HepG2 (cell line): ENCODE measurements at regions not wholly inside any gene's neighbourhood (a gene's known extent, or its start where the extent isn't known, plus 50 kb on each side); places are given as distances from the start of the nearest gene placed in this dataset.

Source experiments
- ATAC-seq: fragments of 200-7000 bp; cut with Tn5 transposase; 3 replicates; pipeline ENCODE4 v1.9.1; 2020; ENCODE audit warnings: mild to moderate bottlenecking, moderate library complexity
- BruUV-seq: library from RNA; stranded (reverse); fragments of 400-500 nt; replicated peaks from 2 replicates; lab custom pipeline; 2021; lab: Mats Ljungman, UMichigan
- CTCF ChIA-PET: fragments of 300-600 bp; formaldehyde crosslinking; extraction: SDS; loops from one replicate; lab custom pipeline; 2021; ENCODE audit warnings: low total read pairs, inconsistent platforms, low intra/inter-chr PET ratio; lab: Yijun Ruan, JAX
- POLR2A ChIA-PET: fragments of 350-600 bp; sonication (Branson Sonifier 250); formaldehyde crosslinking; loops from one replicate; lab custom pipeline; 2020; ENCODE audit warnings: antibody characterized with exemption, inconsistent platforms; lab: Yijun Ruan, JAX
- DNase-seq: peaks from one replicate; pipeline ENCODE4 v3.0.0-alpha.2; 2015; ENCODE audit warnings: low spot score
- FAIRE-seq: peaks from 3 replicates; lab custom pipeline; 2011; peaks lifted over from hg19 to GRCh38; lab: Jason Lieb, UNC
- H2AFZ ChIP-seq: one replicate; pipeline ENCODE4 v1.6.1; 2011; ENCODE audit warnings: low read length, inconsistent platforms
- H3K27ac ChIP-seq: fragments of 300-600 bp; 3 replicates; pipeline ENCODE4 v1.8.0; 2011; ENCODE audit warnings: mixed run types, mild to moderate bottlenecking, mixed read lengths, low read length, inconsistent platforms; ENCODE audit not compliant: insufficient read depth; ENCODE audit errors: extremely low read length
- H3K27me3 ChIP-seq, 2 experiments: fragments of 200-600 bp in 1 of 2; 2 replicates in 1 of 2; 3 replicates in 1 of 2; pipeline versions ENCODE4 v1.6.0 to v1.8.0; 2011; ENCODE audit warnings: low read length in 2 of 2, mild to moderate bottlenecking in 2 of 2, moderate library complexity in 2 of 2, inconsistent platforms in 1 of 2; ENCODE audit not compliant: insufficient read depth in 2 of 2, control insufficient read depth in 1 of 2
- H3K36me3 ChIP-seq, 2 experiments: fragments of 200-600 bp in 1 of 2; replicated peaks in 1 of 2; 2 replicates in 1 of 2; 3 replicates in 1 of 2; pipeline versions ENCODE4 v1.5.1 to v1.8.0; 2011; ENCODE audit warnings: low read length in 2 of 2, inconsistent platforms in 1 of 2; ENCODE audit not compliant: insufficient read depth in 2 of 2, control insufficient read depth in 1 of 2
- H3K4me1 ChIP-seq: 2 replicates; pipeline ENCODE4 v1.5.1; 2012; ENCODE audit warnings: low read length, inconsistent platforms; ENCODE audit not compliant: insufficient read depth
- H3K4me2 ChIP-seq: 2 replicates; pipeline ENCODE4 v1.6.0; 2011; ENCODE audit warnings: low read depth, low read length, inconsistent platforms
- H3K4me3 ChIP-seq, 3 experiments: fragments of 200-600 bp in 1 of 3; sonication (generic), shearing (Covaris generic) in 1 of 3; replicated peaks in 1 of 3; 2 replicates each; pipeline ENCODE4 v1.5.1; 2011 to 2016; ENCODE audit warnings: low read length in 3 of 3, inconsistent platforms in 2 of 3, low read depth in 2 of 3, mild to moderate bottlenecking in 2 of 3, control low read depth in 1 of 3, mixed read lengths in 1 of 3; ENCODE audit not compliant: insufficient read depth in 1 of 3
- H3K79me2 ChIP-seq: one replicate; pipeline ENCODE4 v1.6.1; 2011; ENCODE audit warnings: low read length, inconsistent platforms; ENCODE audit not compliant: insufficient read depth
- H3K9ac ChIP-seq: 2 replicates; pipeline ENCODE4 v1.6.0; 2011; ENCODE audit warnings: mild to moderate bottlenecking, low read depth, low read length, inconsistent platforms; ENCODE audit not compliant: insufficient read depth
- H3K9me3 ChIP-seq: 2 replicates; pipeline ENCODE4 v1.5.1; 2012; ENCODE audit warnings: mild to moderate bottlenecking, low read length
- H4K20me1 ChIP-seq: 2 replicates; pipeline ENCODE4 v1.6.0; 2011; ENCODE audit warnings: inconsistent platforms, mild to moderate bottlenecking, low read length, moderate library complexity; ENCODE audit not compliant: insufficient read depth
- BRD4 ChIP-seq: sonication (generic); formaldehyde crosslinking; IDR thresholded peaks from 2 replicates; pipeline ENCODE4 v1.4.0; 2020; ENCODE audit warnings: missing genetic modification reagents
- EZH2 ChIP-seq: conservative IDR thresholded peaks from 2 replicates; pipeline ENCODE4 v1.6.1; 2012; ENCODE audit warnings: mild to moderate bottlenecking, low read depth, low read length, moderate library complexity
- FIP1L1 ChIP-seq: fragments of 200-400 bp; formaldehyde crosslinking; IDR thresholded peaks from 2 replicates; pipeline ENCODE4 v1.6.1; 2018; ENCODE audit warnings: low read depth, mild to moderate bottlenecking, low read length, moderate library complexity, borderline replicate concordance; ENCODE audit not compliant: insufficient read depth
- NCOR1 ChIP-seq: fragments of 200-600 bp; sonication (generic); IDR thresholded peaks from 2 replicates; pipeline ENCODE4 v1.7.0; 2017; ENCODE audit warnings: antibody characterized with exemption, low read length, borderline replicate concordance
- SIN3B ChIP-seq: fragments of 150-350 bp; IDR thresholded peaks from 2 replicates; pipeline ENCODE4 v1.6.1; 2014; ENCODE audit warnings: low read length
- SNAPC2 ChIP-seq: sonication (generic); formaldehyde crosslinking; IDR thresholded peaks from 2 replicates; pipeline ENCODE4 v1.8.1; 2022; ENCODE audit warnings: mild to moderate bottlenecking, missing genetic modification reagents
- SUZ12 ChIP-seq: fragments of 150-350 bp; IDR thresholded peaks from 2 replicates; pipeline ENCODE4 v1.6.1; 2014; ENCODE audit warnings: low read depth, low read length
- ZBTB8A ChIP-seq: sonication (generic); formaldehyde crosslinking; IDR thresholded peaks from 2 replicates; pipeline ENCODE4 v1.4.0; 2020; ENCODE audit warnings: mild to moderate bottlenecking, low read depth, missing genetic modification reagents, borderline replicate concordance
- ZNF143 ChIP-seq: sonication (generic); formaldehyde crosslinking; IDR thresholded peaks from 2 replicates; pipeline ENCODE4 v1.4.0; 2020; ENCODE audit warnings: missing genetic modification reagents
- ZZZ3 ChIP-seq: sonication (generic); formaldehyde crosslinking; IDR thresholded peaks from 2 replicates; pipeline ENCODE4 v1.4.0; 2020; ENCODE audit warnings: missing genetic modification reagents, mild to moderate bottlenecking, borderline replicate concordance
- WGBS: methylation state at CpG from one replicate; pipeline ENCODE4 v1.1.6; 2017; ENCODE audit warnings: low lambda C conversion rate; 5-methylcytosine and 5-hydroxymethylcytosine counted together
- in situ Hi-C: cut with HindIII; loops from 2 replicates; pipeline ENCODE4 v1.10.0; 2017; ENCODE audit warnings: low pct_unique_long_range_greater_than_20kb; ENCODE audit not compliant: extremely low pct_ligation_motif_present
- intact Hi-C: fragments of 100-400 bp; cut with micrococcal nuclease; formaldehyde crosslinking; loops from one replicate; pipeline ENCODE4 v1.10.0; 2022; ENCODE audit not compliant: unreplicated experiment
- TF ChIP-seq, protein P1 (sequence below), 2 experiments: sonication (generic) in 1 of 2; formaldehyde crosslinking in 1 of 2; IDR thresholded peaks; 2 replicates each; pipeline versions ENCODE4 v1.5.1 to v1.6.1; 2011 to 2020; ENCODE audit warnings: borderline replicate concordance in 1 of 2, low read depth in 1 of 2, low read length in 1 of 2, mild to moderate bottlenecking in 1 of 2, missing genetic modification reagents in 1 of 2, moderate library complexity in 1 of 2
- TF ChIP-seq, protein P2 (sequence below): sonication (generic); formaldehyde crosslinking; IDR thresholded peaks from 2 replicates; pipeline ENCODE4 v1.5.1; 2020; ENCODE audit warnings: mild to moderate bottlenecking, missing genetic modification reagents
- TF ChIP-seq, protein P3 (sequence below): sonication (generic); formaldehyde crosslinking; IDR thresholded peaks from 2 replicates; pipeline ENCODE4 v1.5.0; 2020; ENCODE audit warnings: missing genetic modification reagents, mild to moderate bottlenecking, borderline replicate concordance
- TF ChIP-seq, protein P4 (sequence below): sonication (generic); formaldehyde crosslinking; IDR thresholded peaks from 2 replicates; pipeline ENCODE4 v1.8.1; 2023; ENCODE audit warnings: mild to moderate bottlenecking, inconsistent platforms, moderate library complexity, missing genetic modification reagents, borderline replicate concordance
- TF ChIP-seq, protein P5 (sequence below): sonication (generic); formaldehyde crosslinking; IDR thresholded peaks from 2 replicates; pipeline ENCODE4 v1.8.1; 2023; ENCODE audit warnings: mild to moderate bottlenecking, missing genetic modification reagents

DNA sequence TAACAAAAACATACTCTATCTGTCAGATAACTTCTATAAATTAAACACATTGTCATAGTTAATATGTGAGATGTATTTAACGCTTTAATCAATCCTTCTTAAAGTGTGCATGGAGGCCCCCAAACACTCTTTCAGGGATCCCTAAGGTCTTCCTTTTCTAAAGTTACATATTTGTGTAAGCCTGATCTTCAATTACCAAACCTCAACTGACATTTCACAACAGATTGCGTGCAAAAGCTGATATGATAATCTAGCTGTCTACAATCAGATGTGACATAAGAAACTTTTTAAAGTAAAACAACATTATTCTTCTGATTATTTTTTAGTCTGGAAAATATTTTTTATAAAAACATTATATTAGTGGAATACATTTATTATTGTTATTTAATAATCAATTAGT, 1850.4 kb downstream of the OLFM4 start (continued):
- TF ChIP-seq, protein P1, sequence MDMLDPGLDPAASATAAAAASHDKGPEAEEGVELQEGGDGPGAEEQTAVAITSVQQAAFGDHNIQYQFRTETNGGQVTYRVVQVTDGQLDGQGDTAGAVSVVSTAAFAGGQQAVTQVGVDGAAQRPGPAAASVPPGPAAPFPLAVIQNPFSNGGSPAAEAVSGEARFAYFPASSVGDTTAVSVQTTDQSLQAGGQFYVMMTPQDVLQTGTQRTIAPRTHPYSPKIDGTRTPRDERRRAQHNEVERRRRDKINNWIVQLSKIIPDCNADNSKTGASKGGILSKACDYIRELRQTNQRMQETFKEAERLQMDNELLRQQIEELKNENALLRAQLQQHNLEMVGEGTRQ (IDR thresholded peaks at IDR 0.05; ENCODE audit: low read depth, low read length): no peak
- TF ChIP-seq, protein P1 (CRISPR knock-in tag; IDR thresholded peaks at IDR 0.05; ENCODE audit: borderline replicate concordance): no peak
- TF ChIP-seq, protein P2, sequence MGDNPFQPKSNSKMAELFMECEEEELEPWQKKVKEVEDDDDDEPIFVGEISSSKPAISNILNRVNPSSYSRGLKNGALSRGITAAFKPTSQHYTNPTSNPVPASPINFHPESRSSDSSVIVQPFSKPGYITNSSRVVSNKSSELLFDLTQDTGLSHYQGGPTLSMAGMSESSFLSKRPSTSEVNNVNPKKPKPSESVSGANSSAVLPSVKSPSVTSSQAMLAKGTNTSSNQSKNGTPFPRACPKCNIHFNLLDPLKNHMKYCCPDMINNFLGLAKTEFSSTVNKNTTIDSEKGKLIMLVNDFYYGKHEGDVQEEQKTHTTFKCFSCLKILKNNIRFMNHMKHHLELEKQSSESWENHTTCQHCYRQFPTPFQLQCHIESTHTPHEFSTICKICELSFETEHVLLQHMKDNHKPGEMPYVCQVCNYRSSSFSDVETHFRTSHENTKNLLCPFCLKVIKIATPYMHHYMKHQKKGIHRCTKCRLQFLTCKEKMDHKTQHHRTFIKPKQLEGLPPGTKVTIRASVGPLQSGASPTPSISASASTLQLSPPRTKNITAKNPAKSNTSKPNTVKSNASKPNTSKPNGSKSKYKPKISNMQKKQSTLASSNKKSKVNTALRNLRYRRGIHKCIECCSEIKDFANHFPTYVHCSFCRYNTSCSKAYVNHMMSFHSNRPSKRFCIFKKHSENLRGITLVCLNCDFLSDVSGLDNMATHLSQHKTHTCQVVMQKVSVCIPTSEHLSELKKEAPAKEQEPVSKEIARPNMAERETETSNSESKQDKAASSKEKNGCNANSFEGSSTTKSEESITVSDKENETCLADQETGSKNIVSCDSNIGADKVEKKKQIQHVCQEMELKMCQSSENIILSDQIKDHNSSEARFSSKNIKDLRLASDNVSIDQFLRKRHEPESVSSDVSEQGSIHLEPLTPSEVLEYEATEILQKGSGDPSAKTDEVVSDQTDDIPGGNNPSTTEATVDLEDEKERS (CRISPR knock-in tag): no peak

DNA sequence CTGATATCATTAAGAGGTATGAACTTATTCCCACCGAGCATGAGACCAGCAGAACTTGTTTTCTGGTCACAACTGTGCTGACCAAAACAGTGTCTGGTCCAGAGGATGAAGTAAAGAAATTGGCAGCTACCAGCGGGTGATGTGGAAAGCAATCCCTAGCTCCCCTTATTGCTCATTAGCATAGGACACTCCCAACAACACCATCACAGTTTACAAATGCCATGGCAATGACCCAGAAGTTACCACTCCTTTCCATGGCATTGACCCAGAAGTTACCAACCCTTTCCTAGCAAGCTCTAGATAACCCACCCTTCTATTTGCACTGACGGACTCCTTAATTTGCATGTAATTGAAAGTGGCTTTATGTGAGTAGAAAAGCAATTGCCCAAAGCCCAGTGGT, 1856.1 kb downstream of the OLFM4 start:
- in situ Hi-C loops (no loop called here), intact Hi-C loops (no loop called here)
- no peak overlapping the region for H3K4me3 ChIP-seq
- ChIA-PET CTCF (no interaction called here), POLR2A (no interaction called here)
- no peak for DNase-seq
- no peak for FAIRE-seq
- no peaks in the 10 kb centered on the region for H4K20me1 ChIP-seq
- no peaks in the 10 kb centered on the region for H3K79me2 ChIP-seq
- no peaks in the 10 kb centered on the region for H3K27me3 ChIP-seq
- no peak overlapping the region for H3K27ac ChIP-seq
- H3K4me1 ChIP-seq: no peaks in the 10 kb centered on the region
- no peaks in the 10 kb centered on the region for H3K36me3 ChIP-seq
- H2AFZ ChIP-seq: no peak overlapping the region
- no peak overlapping the region for H3K4me2 ChIP-seq
- no peak for ATAC-seq
- WGBS: 29% methylated on average over 3 of the region's 3 CpGs
- no TSS peak for BruUV-seq
- H3K9me3 ChIP-seq: peaks cover 69% of the 10 kb centered on the region
- H3K9ac ChIP-seq: no peak overlapping the region
- TF ChIP-seq ZNF143 (CRISPR knock-in tag) (no peak), SUZ12 (no peak), EZH2 (no peak), FIP1L1 (no peak), SIN3B (no peak), NCOR1 (no peak), SNAPC2 (CRISPR knock-in tag) (no peak), ZBTB8A (no peak), BRD4 (CRISPR knock-in tag) (no peak), ZZZ3 (no peak)
- TF ChIP-seq, protein P3, sequence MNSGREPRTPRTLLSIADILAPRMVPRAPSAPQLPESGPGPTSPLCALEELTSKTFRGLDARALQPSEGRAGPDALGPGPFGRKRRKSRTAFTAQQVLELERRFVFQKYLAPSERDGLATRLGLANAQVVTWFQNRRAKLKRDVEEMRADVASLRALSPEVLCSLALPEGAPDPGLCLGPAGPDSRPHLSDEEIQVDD (CRISPR knock-in tag): no peak
- TF ChIP-seq, protein P4, sequence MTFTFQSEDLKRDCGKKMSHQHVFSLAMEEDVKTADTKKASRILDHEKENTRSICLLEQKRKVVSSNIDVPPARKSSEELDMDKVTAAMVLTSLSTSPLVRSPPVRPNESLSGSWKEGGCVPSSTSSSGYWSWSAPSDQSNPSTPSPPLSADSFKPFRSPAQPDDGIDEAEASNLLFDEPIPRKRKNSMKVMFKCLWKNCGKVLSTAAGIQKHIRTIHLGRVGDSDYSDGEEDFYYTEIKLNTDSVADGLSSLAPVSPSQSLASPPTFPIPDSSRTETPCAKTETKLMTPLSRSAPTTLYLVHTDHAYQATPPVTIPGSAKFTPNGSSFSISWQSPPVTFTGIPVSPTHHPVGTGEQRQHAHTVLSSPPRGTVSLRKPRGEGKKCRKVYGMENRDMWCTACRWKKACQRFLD (CRISPR knock-in tag): no peak
- TF ChIP-seq, protein P5, sequence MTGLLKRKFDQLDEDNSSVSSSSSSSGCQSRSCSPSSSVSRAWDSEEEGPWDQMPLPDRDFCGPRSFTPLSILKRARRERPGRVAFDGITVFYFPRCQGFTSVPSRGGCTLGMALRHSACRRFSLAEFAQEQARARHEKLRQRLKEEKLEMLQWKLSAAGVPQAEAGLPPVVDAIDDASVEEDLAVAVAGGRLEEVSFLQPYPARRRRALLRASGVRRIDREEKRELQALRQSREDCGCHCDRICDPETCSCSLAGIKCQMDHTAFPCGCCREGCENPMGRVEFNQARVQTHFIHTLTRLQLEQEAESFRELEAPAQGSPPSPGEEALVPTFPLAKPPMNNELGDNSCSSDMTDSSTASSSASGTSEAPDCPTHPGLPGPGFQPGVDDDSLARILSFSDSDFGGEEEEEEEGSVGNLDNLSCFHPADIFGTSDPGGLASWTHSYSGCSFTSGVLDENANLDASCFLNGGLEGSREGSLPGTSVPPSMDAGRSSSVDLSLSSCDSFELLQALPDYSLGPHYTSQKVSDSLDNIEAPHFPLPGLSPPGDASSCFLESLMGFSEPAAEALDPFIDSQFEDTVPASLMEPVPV (CRISPR knock-in tag): no peak
